NCI-H748 treated with DMSO at 0.1 percent for 48 hours (cell line): ENCODE measurements at regions not wholly inside any gene's neighbourhood (a gene's known extent, or its start where the extent isn't known, plus 50 kb on each side); places are given as distances from the start of the nearest gene placed in this dataset.
"Not testable (repeated sequence)": the region's sequence is repeated elsewhere in the genome, so short reads cannot be mapped to it uniquely, and the experiment has no call there.

ENCODE experiments used
- DNase-seq: peaks from one replicate; lab custom pipeline; 2025; lab: John Stamatoyannopoulos, UW

- not testable (repeated sequence) for DNase-seq
Observed at GRCh38 chr5:34329201-34329600, 286.2 kb upstream of the C1QTNF3 start.

- DNase-seq, result not testable (repeated sequence)
Observed at GRCh38 chr5:34329611-34330108, 286.6 kb upstream of the C1QTNF3 start.

GRCh38 chr5:34331928-34332454, 289.0 kb upstream of the C1QTNF3 start:
- not testable (repeated sequence) for DNase-seq

GRCh38 chr5:34339408-34340001, 296.5 kb upstream of the C1QTNF3 start:
- DNase-seq, result not testable (repeated sequence)

- DNase-seq, result not testable (repeated sequence)
Observed at GRCh38 chr5:34354440-34354839, 301.7 kb upstream of the RAI14 start.

GRCh38 chr5:34371417-34371816, 284.7 kb upstream of the RAI14 start:
- not testable (repeated sequence) for DNase-seq

- not testable (repeated sequence) for DNase-seq
Observed at GRCh38 chr5:34371817-34372216, 284.3 kb upstream of the RAI14 start.

GRCh38 chr5:34372739-34373138, 283.4 kb upstream of the RAI14 start:
- peak; percentile 48 for DNase-seq

GRCh38 chr5:34377651-34378050, 278.5 kb upstream of the RAI14 start:
- not testable (repeated sequence) for DNase-seq

- not testable (repeated sequence) for DNase-seq
Observed at GRCh38 chr5:34378498-34378897, 277.6 kb upstream of the RAI14 start.

GRCh38 chr5:34388754-34389153, 267.4 kb upstream of the RAI14 start:
- not testable (repeated sequence) for DNase-seq

- DNase-seq, result no peak
Observed at GRCh38 chr5:34409373-34409772, 246.8 kb upstream of the RAI14 start.

GRCh38 chr5:34410411-34411139, 245.6 kb upstream of the RAI14 start:
- no peak for DNase-seq

- peak; percentile 77 for DNase-seq
Observed at GRCh38 chr5:34411470-34412346, 244.4 kb upstream of the RAI14 start.

GRCh38 chr5:34412736-34413135, 243.4 kb upstream of the RAI14 start:
- no peak for DNase-seq

- DNase-seq, result no peak
Observed at GRCh38 chr5:34415559-34416198, 240.4 kb upstream of the RAI14 start.

- no peak for DNase-seq
Observed at GRCh38 chr5:34416501-34417008, 239.6 kb upstream of the RAI14 start.

- DNase-seq, result not testable (repeated sequence)
Observed at GRCh38 chr5:34420191-34420590, 235.9 kb upstream of the RAI14 start.

GRCh38 chr5:34436761-34437501, 219.2 kb upstream of the RAI14 start:
- DNase-seq, result no peak

- DNase-seq, result no peak
Observed at GRCh38 chr5:34439601-34440000, 216.5 kb upstream of the RAI14 start.

GRCh38 chr5:34441767-34442166, 214.4 kb upstream of the RAI14 start:
- not testable (repeated sequence) for DNase-seq
